ENCODE measurements at regions not wholly inside any gene's neighbourhood (a gene's known extent, or its start where the extent isn't known, plus 50 kb on each side); places are given as distances from the start of the nearest gene placed in this dataset.

DNA sequence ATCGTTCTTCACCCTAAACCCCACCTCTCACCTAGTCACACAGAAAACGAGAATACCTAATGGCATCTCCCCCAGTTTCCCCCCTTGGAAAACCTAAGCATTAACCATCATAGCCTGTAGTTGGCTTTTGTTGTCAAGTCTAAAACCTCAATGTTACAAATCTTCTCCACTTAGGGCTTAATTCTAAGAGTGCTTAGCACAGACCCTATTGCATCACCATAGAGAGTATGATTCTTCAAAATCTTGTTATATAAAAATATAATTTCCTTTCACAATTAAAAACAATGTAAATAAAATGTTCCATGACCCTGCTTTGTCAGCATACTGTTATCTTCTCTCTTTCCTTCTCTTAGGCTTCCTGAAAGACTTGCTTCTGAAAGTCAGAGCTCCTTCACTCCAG lies 263.2 kb upstream of the RGS18 start:
- Mint-ChIP-seq H3K4me1 (ENCODE audit: low read depth, unreplicated experiment) (peaks cover 7% of the 10 kb centered on the region), H3K27ac (ENCODE audit: unreplicated experiment) (no peak overlapping the region), H3K4me3 (ENCODE audit: unreplicated experiment) (no peak overlapping the region), H3K36me3 (ENCODE audit: low read depth, unreplicated experiment) (no peaks in the 10 kb centered on the region), H3K9me3 (ENCODE audit: unreplicated experiment) (no peaks in the 10 kb centered on the region), H3K27me3 (ENCODE audit: low read depth, unreplicated experiment) (no peaks in the 10 kb centered on the region)
- Histone ChIP-seq H3K4me1 (ENCODE audit: insufficient read depth, low read length) (no peaks in the 10 kb centered on the region), H3K9me3 (ENCODE audit: insufficient read depth, low read depth, low read length) (no peaks in the 10 kb centered on the region), H4K20me1 (ENCODE audit: insufficient read depth, low read length) (no peaks in the 10 kb centered on the region), H3K79me2 (ENCODE audit: insufficient read depth, low read length) (no peaks in the 10 kb centered on the region), H3K36me3 (ENCODE audit: insufficient read depth, low read length) (no peaks in the 10 kb centered on the region), H2AFZ (ENCODE audit: low read depth, low read length) (no peak overlapping the region), H3K4me2 (ENCODE audit: low read length) (no peak overlapping the region), H3K27me3 (ENCODE audit: insufficient read depth, low read length) (no peaks in the 10 kb centered on the region), H3K27ac (ENCODE audit: low read depth, low read length) (no peak overlapping the region), H3K9ac (ENCODE audit: low read length) (no peak overlapping the region), H3K4me3 (ENCODE audit: insufficient read depth, low read depth, low read length) (no peak overlapping the region)
- DNase-seq (ENCODE audit: low read depth) (no peak), FAIRE-seq (no peak)
- TF ChIP-seq, protein P1, sequence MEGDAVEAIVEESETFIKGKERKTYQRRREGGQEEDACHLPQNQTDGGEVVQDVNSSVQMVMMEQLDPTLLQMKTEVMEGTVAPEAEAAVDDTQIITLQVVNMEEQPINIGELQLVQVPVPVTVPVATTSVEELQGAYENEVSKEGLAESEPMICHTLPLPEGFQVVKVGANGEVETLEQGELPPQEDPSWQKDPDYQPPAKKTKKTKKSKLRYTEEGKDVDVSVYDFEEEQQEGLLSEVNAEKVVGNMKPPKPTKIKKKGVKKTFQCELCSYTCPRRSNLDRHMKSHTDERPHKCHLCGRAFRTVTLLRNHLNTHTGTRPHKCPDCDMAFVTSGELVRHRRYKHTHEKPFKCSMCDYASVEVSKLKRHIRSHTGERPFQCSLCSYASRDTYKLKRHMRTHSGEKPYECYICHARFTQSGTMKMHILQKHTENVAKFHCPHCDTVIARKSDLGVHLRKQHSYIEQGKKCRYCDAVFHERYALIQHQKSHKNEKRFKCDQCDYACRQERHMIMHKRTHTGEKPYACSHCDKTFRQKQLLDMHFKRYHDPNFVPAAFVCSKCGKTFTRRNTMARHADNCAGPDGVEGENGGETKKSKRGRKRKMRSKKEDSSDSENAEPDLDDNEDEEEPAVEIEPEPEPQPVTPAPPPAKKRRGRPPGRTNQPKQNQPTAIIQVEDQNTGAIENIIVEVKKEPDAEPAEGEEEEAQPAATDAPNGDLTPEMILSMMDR (IDR thresholded peaks at IDR 0.05; ENCODE audit: insufficient read depth, low read depth, low read length): no peak
- no peak for TF ChIP-seq EZH2 (IDR thresholded peaks at IDR 0.05; ENCODE audit: insufficient read depth, low read length)

DNA sequence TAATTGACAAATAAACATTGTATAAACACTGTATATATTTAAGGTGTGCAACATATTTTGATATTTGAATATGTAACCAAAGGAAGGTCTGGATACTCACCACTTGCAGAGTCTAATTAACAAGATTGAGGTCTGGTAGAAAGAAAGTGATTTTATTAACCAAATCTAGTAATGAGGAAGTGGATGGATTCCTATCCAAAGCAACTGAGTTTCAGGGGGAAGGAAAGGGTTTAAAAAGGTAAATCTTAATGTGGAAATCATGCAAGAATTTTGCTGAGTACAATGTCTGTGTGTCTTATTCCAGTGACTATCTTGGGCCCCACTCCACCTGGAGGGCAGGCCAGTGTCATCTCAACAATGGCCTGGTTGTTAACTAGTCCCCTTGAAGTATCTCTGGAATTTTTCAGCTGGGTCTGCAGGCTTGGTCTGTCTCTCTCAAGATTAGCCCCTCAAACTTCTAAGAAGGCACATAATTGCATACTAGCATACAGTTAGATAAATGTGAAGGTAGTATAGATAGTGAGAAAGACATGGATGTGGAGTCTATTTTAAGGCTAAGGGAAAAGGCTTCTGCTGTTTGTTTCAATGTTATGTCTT lies 262.7 kb upstream of the RGS18 start:
- no peak overlapping the region for H3K9ac ChIP-seq (ENCODE audit: low read length)
- H3K27me3 ChIP-seq (ENCODE audit: insufficient read depth, low read length): no peaks in the 10 kb centered on the region
- Mint-ChIP-seq H3K27ac (ENCODE audit: unreplicated experiment) (no peak overlapping the region), H3K4me1 (ENCODE audit: low read depth, unreplicated experiment) (peaks cover 7% of the 10 kb centered on the region), H3K36me3 (ENCODE audit: low read depth, unreplicated experiment) (no peaks in the 10 kb centered on the region), H3K27me3 (ENCODE audit: low read depth, unreplicated experiment) (no peaks in the 10 kb centered on the region), H3K9me3 (ENCODE audit: unreplicated experiment) (no peaks in the 10 kb centered on the region), H3K4me3 (ENCODE audit: unreplicated experiment) (no peak overlapping the region)
- H4K20me1 ChIP-seq (ENCODE audit: insufficient read depth, low read length): no peaks in the 10 kb centered on the region
- DNase-seq (ENCODE audit: low read depth) (no peak), FAIRE-seq (no peak)
- no peaks in the 10 kb centered on the region for H3K4me1 ChIP-seq (ENCODE audit: insufficient read depth, low read length)
- no peak overlapping the region for H2AFZ ChIP-seq (ENCODE audit: low read depth, low read length)
- H3K9me3 ChIP-seq (ENCODE audit: insufficient read depth, low read depth, low read length): no peaks in the 10 kb centered on the region
- TF ChIP-seq EZH2 (IDR thresholded peaks at IDR 0.05; ENCODE audit: insufficient read depth, low read length): no peak
- TF ChIP-seq, protein P1 (IDR thresholded peaks at IDR 0.05; ENCODE audit: insufficient read depth, low read depth, low read length): no peak
- H3K79me2 ChIP-seq (ENCODE audit: insufficient read depth, low read length): no peaks in the 10 kb centered on the region
- no peak overlapping the region for H3K27ac ChIP-seq (ENCODE audit: low read depth, low read length)
- H3K36me3 ChIP-seq (ENCODE audit: insufficient read depth, low read length): no peaks in the 10 kb centered on the region
- H3K4me3 ChIP-seq (ENCODE audit: insufficient read depth, low read depth, low read length): no peak overlapping the region
- H3K4me2 ChIP-seq (ENCODE audit: low read length): no peak overlapping the region

DNA sequence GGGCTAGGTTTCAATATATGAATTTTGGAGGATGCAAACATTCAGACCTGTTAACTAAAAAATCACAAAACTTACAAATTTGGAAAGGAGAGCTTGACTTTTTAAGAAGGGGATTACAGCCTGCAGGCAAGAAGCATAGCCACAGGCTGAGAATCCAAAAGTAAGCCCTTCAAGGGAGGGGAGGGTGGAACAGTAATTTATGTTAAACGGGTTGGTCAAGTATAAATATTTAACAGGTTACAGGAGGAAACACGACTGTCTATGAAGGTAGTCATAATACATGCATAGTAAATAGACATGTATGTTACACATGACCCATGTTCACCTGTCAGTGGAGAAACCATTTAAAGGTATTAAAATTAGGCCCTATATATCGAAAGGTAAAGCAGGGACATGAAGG lies 261.1 kb upstream of the RGS18 start:
- Histone ChIP-seq H2AFZ (ENCODE audit: low read depth, low read length) (no peak overlapping the region), H3K4me2 (ENCODE audit: low read length) (no peak overlapping the region), H3K27ac (ENCODE audit: low read depth, low read length) (no peak overlapping the region), H3K4me1 (ENCODE audit: insufficient read depth, low read length) (no peaks in the 10 kb centered on the region), H3K79me2 (ENCODE audit: insufficient read depth, low read length) (no peaks in the 10 kb centered on the region), H3K9me3 (ENCODE audit: insufficient read depth, low read depth, low read length) (no peaks in the 10 kb centered on the region), H3K27me3 (ENCODE audit: insufficient read depth, low read length) (no peaks in the 10 kb centered on the region), H3K4me3 (ENCODE audit: insufficient read depth, low read depth, low read length) (no peak overlapping the region), H3K9ac (ENCODE audit: low read length) (no peak overlapping the region), H3K36me3 (ENCODE audit: insufficient read depth, low read length) (no peaks in the 10 kb centered on the region), H4K20me1 (ENCODE audit: insufficient read depth, low read length) (no peaks in the 10 kb centered on the region)
- Mint-ChIP-seq H3K4me1 (ENCODE audit: low read depth, unreplicated experiment) (peaks cover 7% of the 10 kb centered on the region), H3K9me3 (ENCODE audit: unreplicated experiment) (no peaks in the 10 kb centered on the region), H3K4me3 (ENCODE audit: unreplicated experiment) (no peak overlapping the region), H3K27ac (ENCODE audit: unreplicated experiment) (no peak overlapping the region), H3K27me3 (ENCODE audit: low read depth, unreplicated experiment) (no peaks in the 10 kb centered on the region), H3K36me3 (ENCODE audit: low read depth, unreplicated experiment) (no peaks in the 10 kb centered on the region)
- DNase-seq (ENCODE audit: low read depth) (no peak), FAIRE-seq (no peak)
- TF ChIP-seq, protein P1 (IDR thresholded peaks at IDR 0.05; ENCODE audit: insufficient read depth, low read depth, low read length): no peak
- no peak for TF ChIP-seq EZH2 (IDR thresholded peaks at IDR 0.05; ENCODE audit: insufficient read depth, low read length)
